ENCODE measurements at regions not wholly inside any gene's neighbourhood (a gene's known extent, or its start where the extent isn't known, plus 50 kb on each side); places are given as distances from the start of the nearest gene placed in this dataset.

GRCh38 chr6:104325341-104326172, 534.2 kb downstream of the HACE1 start:
- no peak for TF ChIP-seq YY1 (IDR thresholded peaks at IDR 0.05; ENCODE audit: insufficient read depth, insufficient read length)
- TF ChIP-seq ZNF274 (IDR thresholded peaks at IDR 0.05; ENCODE audit: low read depth, low read length), result no peak
- TF ChIP-seq SUZ12 (IDR thresholded peaks at IDR 0.05; ENCODE audit: extremely low read depth, insufficient read depth, insufficient read length), result no peak
